Gastroesophageal sphincter (tissue), 3 donors: ENCODE measurements at regions not wholly inside any gene's neighbourhood (a gene's known extent, or its start where the extent isn't known, plus 50 kb on each side); places are given as distances from the start of the nearest gene placed in this dataset.

ENCODE experiments used
- EP300 ChIP-seq: sonication (generic); formaldehyde crosslinking; IDR thresholded peaks from one replicate; pipeline ENCODE4 v1.6.1; 2017; ENCODE audit warnings: antibody characterized with exemption, mild to moderate bottlenecking
- POLR2A ChIP-seq, 2 donors: fragments of 450-650 bp; IDR thresholded peaks; one replicate each; pipeline ENCODE4 v1.6.1; 2017; ENCODE audit warnings: antibody characterized with exemption in 2 of 2, mild to moderate bottlenecking in 2 of 2, moderate library complexity in 1 of 2
- POLR2AphosphoS5 ChIP-seq: sonication (generic); formaldehyde crosslinking; IDR thresholded peaks from one replicate; pipeline ENCODE4 v1.6.1; 2017; ENCODE audit warnings: antibody characterized with exemption
- TF ChIP-seq, protein P1 (sequence below), 4 experiments: fragments of 200-600 bp in 2 of 4; fragments of 450-650 bp in 2 of 4; sonication (generic) in 1 of 4; IDR thresholded peaks; one replicate each; pipeline ENCODE4 v1.5.1; 2017 to 2019; ENCODE audit warnings: antibody characterized with exemption in 4 of 4, mild to moderate bottlenecking in 2 of 4, moderate library complexity in 2 of 4

- TF ChIP-seq POLR2AphosphoS5 (no peak), POLR2A (IDR thresholded peaks at IDR 0.05) (no peak), EP300 (no peak)
- TF ChIP-seq, protein P1, sequence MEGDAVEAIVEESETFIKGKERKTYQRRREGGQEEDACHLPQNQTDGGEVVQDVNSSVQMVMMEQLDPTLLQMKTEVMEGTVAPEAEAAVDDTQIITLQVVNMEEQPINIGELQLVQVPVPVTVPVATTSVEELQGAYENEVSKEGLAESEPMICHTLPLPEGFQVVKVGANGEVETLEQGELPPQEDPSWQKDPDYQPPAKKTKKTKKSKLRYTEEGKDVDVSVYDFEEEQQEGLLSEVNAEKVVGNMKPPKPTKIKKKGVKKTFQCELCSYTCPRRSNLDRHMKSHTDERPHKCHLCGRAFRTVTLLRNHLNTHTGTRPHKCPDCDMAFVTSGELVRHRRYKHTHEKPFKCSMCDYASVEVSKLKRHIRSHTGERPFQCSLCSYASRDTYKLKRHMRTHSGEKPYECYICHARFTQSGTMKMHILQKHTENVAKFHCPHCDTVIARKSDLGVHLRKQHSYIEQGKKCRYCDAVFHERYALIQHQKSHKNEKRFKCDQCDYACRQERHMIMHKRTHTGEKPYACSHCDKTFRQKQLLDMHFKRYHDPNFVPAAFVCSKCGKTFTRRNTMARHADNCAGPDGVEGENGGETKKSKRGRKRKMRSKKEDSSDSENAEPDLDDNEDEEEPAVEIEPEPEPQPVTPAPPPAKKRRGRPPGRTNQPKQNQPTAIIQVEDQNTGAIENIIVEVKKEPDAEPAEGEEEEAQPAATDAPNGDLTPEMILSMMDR (IDR thresholded peaks at IDR 0.05): no peak
These were observed 332.2 kb downstream of the PRELID2 start for GRCh38 chr5:145502906-145503305.
